RPMI7951 (cell line): ENCODE measurements at regions not wholly inside any gene's neighbourhood (a gene's known extent, or its start where the extent isn't known, plus 50 kb on each side); places are given as distances from the start of the nearest gene placed in this dataset.

Source experiments
- DNase-seq: peaks from one replicate; pipeline ENCODE4 v3.0.0-alpha.2; 2012; ENCODE audit warnings: low read depth

GRCh38 chr13:74202129-74202813, 68.1 kb upstream of the KLF12 start:
- peak; percentile 18 for DNase-seq

GRCh38 chr13:74201530-74201929, 67.3 kb upstream of the KLF12 start:
- DNase-seq: no peak

- no peak for DNase-seq
These were observed 65.9 kb upstream of the KLF12 start for GRCh38 chr13:74200081-74200480.

DNA sequence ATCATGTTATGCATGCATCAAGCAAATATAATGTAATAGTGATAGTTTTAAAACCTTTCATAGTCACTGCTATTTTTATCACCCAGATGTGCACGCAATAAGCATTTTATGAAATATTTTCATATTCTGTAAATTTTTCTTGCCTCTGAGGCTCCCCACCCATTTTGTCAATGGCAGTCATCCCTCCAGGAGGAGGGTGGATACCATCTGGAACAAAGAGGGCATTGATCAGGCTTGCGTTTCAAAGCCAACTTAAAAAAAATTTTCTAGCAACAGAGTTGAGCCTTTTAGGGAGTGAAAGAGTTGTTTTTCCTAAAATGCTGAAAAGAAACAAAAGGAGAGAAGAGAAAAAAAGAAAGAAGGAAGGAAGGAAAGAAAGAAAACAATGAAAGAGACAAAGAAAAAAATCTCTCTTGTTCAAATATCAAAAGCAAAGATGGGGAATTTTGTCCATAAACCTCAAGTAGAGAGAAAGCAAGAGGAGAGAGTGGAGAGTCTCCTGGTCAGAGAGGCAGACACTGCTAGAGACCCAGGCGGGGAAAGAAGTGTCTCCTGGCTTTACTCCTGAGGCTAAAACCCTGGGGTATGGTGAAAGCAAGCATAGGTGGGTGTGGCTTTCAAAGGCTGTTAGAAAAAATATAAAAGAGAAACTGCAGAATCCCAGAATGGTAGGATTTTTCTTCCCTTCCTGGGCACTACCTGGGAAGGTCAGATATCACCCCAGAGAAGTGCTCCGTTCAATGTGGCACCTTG, 63.6 kb upstream of the KLF12 start:
- DNase-seq: no peak

GRCh38 chr13:74194846-74195245, 60.6 kb upstream of the KLF12 start:
- DNase-seq: no peak

- no peak for DNase-seq
These were observed 59.2 kb upstream of the KLF12 start for GRCh38 chr13:74193391-74193790.

- DNase-seq: peak; percentile 17
These were observed 57.2 kb upstream of the KLF12 start for GRCh38 chr13:74191410-74191809.

DNA sequence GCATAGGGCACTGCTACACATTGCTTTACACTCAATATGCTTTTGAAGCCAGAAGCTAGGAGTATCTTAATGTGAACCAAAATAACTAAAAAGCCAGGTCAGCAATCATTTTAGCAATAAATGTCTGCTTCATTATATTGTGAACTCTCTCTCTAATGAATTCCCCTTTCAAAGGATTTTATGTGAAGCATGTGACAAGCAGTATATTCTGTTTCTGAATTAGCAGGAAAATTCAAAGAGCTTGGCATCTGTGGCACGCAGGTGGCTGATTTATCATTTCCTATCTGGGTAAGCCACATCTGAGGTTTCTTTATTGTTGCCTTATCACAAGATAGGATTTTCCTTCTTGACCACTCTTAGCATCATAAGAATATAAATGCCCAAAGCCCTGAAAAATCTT, 56.8 kb upstream of the KLF12 start:
- DNase-seq: peak; percentile 18

DNA sequence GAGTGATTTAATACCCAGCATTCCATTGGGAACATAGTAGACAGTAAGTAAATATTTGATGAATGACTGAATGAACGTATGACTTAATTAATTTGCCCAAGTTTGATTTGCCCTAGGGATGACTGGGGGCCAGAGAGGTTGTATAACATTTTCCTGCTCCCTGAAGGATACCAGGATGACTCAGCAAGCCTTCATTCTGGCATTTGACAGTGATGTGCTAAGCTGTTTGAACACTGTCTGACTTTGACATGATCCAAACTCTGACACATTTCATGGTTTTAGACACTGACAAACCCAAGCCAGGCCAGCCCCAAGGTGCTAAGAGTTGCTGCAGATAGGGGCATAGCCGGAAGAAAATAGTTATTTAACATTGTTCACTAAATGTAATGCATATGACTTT, 53.4 kb upstream of the KLF12 start:
- peak; percentile 70 for DNase-seq

DNA sequence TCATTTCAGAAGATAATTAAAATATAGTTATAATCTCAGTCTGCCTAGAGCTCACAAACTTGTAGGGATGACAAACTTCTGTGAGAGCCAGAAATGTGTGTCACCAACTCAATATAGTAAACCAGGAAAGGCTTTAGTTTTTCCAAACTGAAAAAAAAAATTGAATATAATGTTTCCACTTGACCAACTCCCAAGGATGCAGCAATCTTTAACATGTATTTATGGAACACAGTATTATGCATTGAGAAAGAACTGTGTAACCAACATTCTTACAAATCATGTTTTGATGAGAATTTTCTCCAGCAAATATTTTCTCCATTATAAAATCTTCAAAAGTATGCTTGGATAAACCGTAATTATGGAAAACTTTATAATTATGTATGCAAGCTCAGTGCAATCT, 50.1 kb upstream of the KLF12 start:
- DNase-seq: no peak
